DMS153 (cell line): ENCODE measurements at regions not wholly inside any gene's neighbourhood (a gene's known extent, or its start where the extent isn't known, plus 50 kb on each side); places are given as distances from the start of the nearest gene placed in this dataset.
"Not testable (repeated sequence)": the region's sequence is repeated elsewhere in the genome, so short reads cannot be mapped to it uniquely, and the experiment has no call there.

ENCODE experiments used
- DNase-seq: peaks from one replicate; lab custom pipeline; 2025; lab: John Stamatoyannopoulos, UW

- no peak for DNase-seq
Measured at GRCh38 chr20:54736421-54736820, 261.0 kb downstream of the DOK5 start.

GRCh38 chr20:54733687-54734086 lies 258.3 kb downstream of the DOK5 start:
- no peak for DNase-seq

GRCh38 chr20:54727490-54727889 lies 252.1 kb downstream of the DOK5 start:
- no peak for DNase-seq

- no peak for DNase-seq
Measured at GRCh38 chr20:54726687-54727300, 251.4 kb downstream of the DOK5 start.

- not testable (repeated sequence) for DNase-seq
Measured at GRCh38 chr20:54725266-54725665, 249.9 kb downstream of the DOK5 start.

GRCh38 chr20:54723723-54724122 lies 248.3 kb downstream of the DOK5 start:
- DNase-seq, result no peak

- no peak for DNase-seq
Measured at GRCh38 chr20:54717983-54718382, 242.6 kb downstream of the DOK5 start.

- no peak for DNase-seq
Measured at GRCh38 chr20:54716790-54717189, 241.4 kb downstream of the DOK5 start.

- no peak for DNase-seq
Measured at GRCh38 chr20:54716174-54716747, 240.9 kb downstream of the DOK5 start.

GRCh38 chr20:54714817-54715216 lies 239.4 kb downstream of the DOK5 start:
- DNase-seq, result no peak

GRCh38 chr20:54713727-54714126 lies 238.3 kb downstream of the DOK5 start:
- no peak for DNase-seq

GRCh38 chr20:54711071-54711470 lies 235.7 kb downstream of the DOK5 start:
- no peak for DNase-seq

GRCh38 chr20:54710341-54710740 lies 234.9 kb downstream of the DOK5 start:
- no peak for DNase-seq

- no peak for DNase-seq
Measured at GRCh38 chr20:54708229-54708628, 232.8 kb downstream of the DOK5 start.

- no peak for DNase-seq
Measured at GRCh38 chr20:54707801-54708200, 232.4 kb downstream of the DOK5 start.

- no peak for DNase-seq
Measured at GRCh38 chr20:54706581-54706980, 231.2 kb downstream of the DOK5 start.

GRCh38 chr20:54704032-54704635 lies 228.7 kb downstream of the DOK5 start:
- no peak for DNase-seq
